Astrocyte (in vitro differentiated cells and primary cell): ENCODE measurements at regions not wholly inside any gene's neighbourhood (a gene's known extent, or its start where the extent isn't known, plus 50 kb on each side); places are given as distances from the start of the nearest gene placed in this dataset.

Source experiments
- EZH2 ChIP-seq: IDR thresholded peaks from 2 replicates; pipeline ENCODE4 v1.6.1; 2012; ENCODE audit warnings: mild to moderate bottlenecking, low read length, inconsistent platforms; ENCODE audit not compliant: insufficient read depth
- TF ChIP-seq, protein P1 (sequence below): IDR thresholded peaks from 2 replicates; pipeline ENCODE4 v1.5.1; 2011; ENCODE audit warnings: low read depth, mild to moderate bottlenecking, inconsistent platforms, low read length, moderate library complexity; ENCODE audit not compliant: insufficient read depth

DNA sequence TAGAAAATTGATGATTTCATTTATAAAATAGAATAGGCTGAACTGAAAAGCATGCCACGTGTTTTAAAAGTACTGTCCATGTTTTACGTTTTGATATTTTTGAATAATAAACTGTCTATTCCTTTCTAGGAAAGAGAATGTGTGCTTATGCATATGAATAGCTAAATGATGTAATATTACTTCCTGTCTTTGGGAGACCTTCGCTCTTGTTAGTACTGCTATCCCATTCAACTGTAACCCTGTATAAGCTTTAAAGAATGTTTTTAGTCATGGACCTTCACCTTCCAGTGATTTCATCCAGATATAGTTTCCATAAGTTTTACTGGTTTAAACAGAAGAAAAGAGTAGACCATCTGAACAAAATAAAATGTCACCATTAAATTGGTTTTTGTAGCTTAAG is 274.4 kb upstream of the SEMA3A start:
- TF ChIP-seq, protein P1, sequence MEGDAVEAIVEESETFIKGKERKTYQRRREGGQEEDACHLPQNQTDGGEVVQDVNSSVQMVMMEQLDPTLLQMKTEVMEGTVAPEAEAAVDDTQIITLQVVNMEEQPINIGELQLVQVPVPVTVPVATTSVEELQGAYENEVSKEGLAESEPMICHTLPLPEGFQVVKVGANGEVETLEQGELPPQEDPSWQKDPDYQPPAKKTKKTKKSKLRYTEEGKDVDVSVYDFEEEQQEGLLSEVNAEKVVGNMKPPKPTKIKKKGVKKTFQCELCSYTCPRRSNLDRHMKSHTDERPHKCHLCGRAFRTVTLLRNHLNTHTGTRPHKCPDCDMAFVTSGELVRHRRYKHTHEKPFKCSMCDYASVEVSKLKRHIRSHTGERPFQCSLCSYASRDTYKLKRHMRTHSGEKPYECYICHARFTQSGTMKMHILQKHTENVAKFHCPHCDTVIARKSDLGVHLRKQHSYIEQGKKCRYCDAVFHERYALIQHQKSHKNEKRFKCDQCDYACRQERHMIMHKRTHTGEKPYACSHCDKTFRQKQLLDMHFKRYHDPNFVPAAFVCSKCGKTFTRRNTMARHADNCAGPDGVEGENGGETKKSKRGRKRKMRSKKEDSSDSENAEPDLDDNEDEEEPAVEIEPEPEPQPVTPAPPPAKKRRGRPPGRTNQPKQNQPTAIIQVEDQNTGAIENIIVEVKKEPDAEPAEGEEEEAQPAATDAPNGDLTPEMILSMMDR, result no peak
- no peak for TF ChIP-seq EZH2
